ENCODE measurements at regions not wholly inside any gene's neighbourhood (a gene's known extent, or its start where the extent isn't known, plus 50 kb on each side); places are given as distances from the start of the nearest gene placed in this dataset.

DNA sequence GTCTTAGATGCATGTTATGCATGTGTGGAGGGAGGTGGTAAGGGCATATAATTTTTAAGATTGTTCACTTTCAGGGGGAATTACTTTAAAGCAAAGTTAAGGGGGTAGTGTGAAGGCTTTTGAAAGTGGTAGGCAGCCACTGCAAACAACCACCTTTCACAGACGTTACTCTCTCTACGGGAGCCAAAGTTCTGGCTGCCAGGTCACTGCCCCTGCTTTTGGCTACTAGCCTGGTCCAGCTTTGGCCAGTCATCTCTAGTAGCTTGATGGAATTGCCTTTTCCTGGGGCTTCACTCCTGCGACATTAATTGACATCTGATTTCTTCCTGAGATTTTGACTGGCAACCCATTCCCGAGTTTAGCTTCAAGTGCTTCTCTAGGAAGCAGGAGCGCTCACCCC is 397.5 kb downstream of the CDH11 start:
- TF ChIP-seq CTCF (IDR thresholded peaks at IDR 0.05) = no peak
- no peak for TF ChIP-seq POLR2A (IDR thresholded peaks at IDR 0.05)

Data from vagina (tissue), 2 donors.